Parathyroid adenoma (tissue), 2 donors: ENCODE measurements at regions not wholly inside any gene's neighbourhood (a gene's known extent, or its start where the extent isn't known, plus 50 kb on each side); places are given as distances from the start of the nearest gene placed in this dataset.

Experiments
- H2AFZ ChIP-seq: fragments of 300-600 bp; sonication (generic); one replicate; pipeline ENCODE4 v1.7.0; 2017; ENCODE audit warnings: antibody characterized with exemption, mild to moderate bottlenecking
- H3K27ac ChIP-seq: fragments of 300-600 bp; sonication (generic); one replicate; pipeline ENCODE4 v1.7.0; 2017
- H3K27me3 ChIP-seq: fragments of 300-600 bp; sonication (generic); one replicate; pipeline ENCODE4 v1.7.0; 2017; ENCODE audit warnings: low read length; ENCODE audit not compliant: control insufficient read depth, insufficient read depth
- H3K36me3 ChIP-seq: fragments of 300-600 bp; sonication (generic); one replicate; pipeline ENCODE4 v1.7.0; 2017; ENCODE audit warnings: low read length; ENCODE audit not compliant: control insufficient read depth, insufficient read depth
- H3K4me1 ChIP-seq: fragments of 300-600 bp; sonication (generic); one replicate; pipeline ENCODE4 v1.7.0; 2017; ENCODE audit warnings: control low read depth
- H3K4me2 ChIP-seq: fragments of 300-600 bp; sonication (generic); one replicate; pipeline ENCODE4 v1.7.0; 2017; ENCODE audit warnings: low read length
- H3K4me3 ChIP-seq: fragments of 300-600 bp; sonication (generic); one replicate; pipeline ENCODE4 v1.7.0; 2017; ENCODE audit warnings: low read depth, low read length
- H3K79me2 ChIP-seq: fragments of 300-600 bp; sonication (generic); one replicate; pipeline ENCODE4 v1.7.0; 2017; ENCODE audit warnings: control low read depth
- H3K9ac ChIP-seq: fragments of 300-600 bp; sonication (generic); one replicate; pipeline ENCODE4 v1.7.0; 2017; ENCODE audit warnings: mild to moderate bottlenecking
- H3K9me3 ChIP-seq: fragments of 300-600 bp; sonication (generic); one replicate; pipeline ENCODE4 v1.7.0; 2017; ENCODE audit warnings: low read length; ENCODE audit not compliant: control insufficient read depth
- TF ChIP-seq, protein P1 (sequence below): fragments of 300-600 bp; sonication (generic); IDR thresholded peaks from one replicate; pipeline ENCODE4 v1.7.0; 2017; ENCODE audit warnings: antibody characterized with exemption, mild to moderate bottlenecking
- donor health status: primary hyperparathyroidism.

DNA sequence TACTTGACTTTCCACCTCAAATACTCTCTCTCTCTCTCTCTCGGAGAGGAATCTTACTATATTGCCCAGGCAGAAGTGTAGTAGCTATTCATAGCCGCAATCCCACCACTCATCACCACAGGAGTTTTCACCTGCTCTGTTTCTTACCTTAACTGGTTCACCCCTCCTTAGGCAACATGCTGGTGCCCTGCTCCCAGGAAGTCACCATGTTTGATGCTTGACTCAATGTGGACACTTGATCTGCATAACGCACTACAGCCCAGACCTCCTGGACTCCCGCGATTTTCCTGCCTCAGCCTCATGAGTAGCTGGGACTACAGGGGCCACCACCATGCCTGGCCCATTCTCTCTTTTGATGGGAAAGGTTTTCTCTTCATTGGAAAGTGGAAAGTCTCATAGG lies 271.8 kb downstream of the FBXW7 start:
- TF ChIP-seq, protein P1, sequence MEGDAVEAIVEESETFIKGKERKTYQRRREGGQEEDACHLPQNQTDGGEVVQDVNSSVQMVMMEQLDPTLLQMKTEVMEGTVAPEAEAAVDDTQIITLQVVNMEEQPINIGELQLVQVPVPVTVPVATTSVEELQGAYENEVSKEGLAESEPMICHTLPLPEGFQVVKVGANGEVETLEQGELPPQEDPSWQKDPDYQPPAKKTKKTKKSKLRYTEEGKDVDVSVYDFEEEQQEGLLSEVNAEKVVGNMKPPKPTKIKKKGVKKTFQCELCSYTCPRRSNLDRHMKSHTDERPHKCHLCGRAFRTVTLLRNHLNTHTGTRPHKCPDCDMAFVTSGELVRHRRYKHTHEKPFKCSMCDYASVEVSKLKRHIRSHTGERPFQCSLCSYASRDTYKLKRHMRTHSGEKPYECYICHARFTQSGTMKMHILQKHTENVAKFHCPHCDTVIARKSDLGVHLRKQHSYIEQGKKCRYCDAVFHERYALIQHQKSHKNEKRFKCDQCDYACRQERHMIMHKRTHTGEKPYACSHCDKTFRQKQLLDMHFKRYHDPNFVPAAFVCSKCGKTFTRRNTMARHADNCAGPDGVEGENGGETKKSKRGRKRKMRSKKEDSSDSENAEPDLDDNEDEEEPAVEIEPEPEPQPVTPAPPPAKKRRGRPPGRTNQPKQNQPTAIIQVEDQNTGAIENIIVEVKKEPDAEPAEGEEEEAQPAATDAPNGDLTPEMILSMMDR = no peak
- Histone ChIP-seq H3K79me2 (no peaks in the 10 kb centered on the region), H2AFZ (no peak overlapping the region), H3K9ac (no peak overlapping the region), H3K27ac (no peak overlapping the region), H3K4me1 (no peaks in the 10 kb centered on the region), H3K4me3 (no peak overlapping the region), H3K9me3 (no peaks in the 10 kb centered on the region), H3K4me2 (no peak overlapping the region), H3K36me3 (no peaks in the 10 kb centered on the region), H3K27me3 (no peaks in the 10 kb centered on the region)

- Histone ChIP-seq H3K36me3 (no peaks in the 10 kb centered on the region), H3K4me3 (no peak overlapping the region), H2AFZ (no peak overlapping the region), H3K4me2 (no peak overlapping the region), H3K9me3 (no peaks in the 10 kb centered on the region), H3K79me2 (no peaks in the 10 kb centered on the region), H3K27me3 (no peaks in the 10 kb centered on the region), H3K4me1 (no peaks in the 10 kb centered on the region), H3K9ac (no peak overlapping the region), H3K27ac (no peak overlapping the region)
- TF ChIP-seq, protein P1 = no peak
These were observed 276.0 kb downstream of the FBXW7 start for GRCh38 chr4:152259866-152260265.

GRCh38 chr4:152258804-152259708 lies 276.8 kb downstream of the FBXW7 start:
- H3K27ac ChIP-seq = no peak overlapping the region
- no peaks in the 10 kb centered on the region for H3K79me2 ChIP-seq
- H3K4me2 ChIP-seq = no peak overlapping the region
- no peaks in the 10 kb centered on the region for H3K4me1 ChIP-seq
- no peak overlapping the region for H3K4me3 ChIP-seq
- H3K9me3 ChIP-seq = no peaks in the 10 kb centered on the region
- no peak overlapping the region for H3K9ac ChIP-seq
- TF ChIP-seq, protein P1 = no peak
- H3K27me3 ChIP-seq = no peaks in the 10 kb centered on the region
- no peaks in the 10 kb centered on the region for H3K36me3 ChIP-seq
- H2AFZ ChIP-seq = no peak overlapping the region

DNA sequence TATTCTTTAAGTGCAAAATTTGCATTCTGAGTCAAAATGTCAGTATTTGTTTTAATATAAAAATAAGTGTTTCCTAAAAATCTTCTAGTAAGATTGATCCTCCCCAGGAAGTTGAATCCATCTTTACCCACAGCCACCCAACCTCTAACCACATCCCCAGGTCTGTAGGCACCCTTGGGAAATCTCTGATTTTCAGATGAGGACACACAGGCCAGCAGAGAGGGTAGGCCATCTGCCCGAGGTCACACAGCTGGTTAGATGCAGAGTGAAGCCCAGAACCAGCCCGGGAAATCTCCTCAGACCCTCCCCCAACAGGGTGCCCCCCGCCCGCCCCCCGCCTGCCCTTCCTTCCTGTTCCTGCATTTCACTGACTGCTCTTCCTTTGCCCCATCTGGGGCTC lies 277.5 kb downstream of the FBXW7 start:
- TF ChIP-seq, protein P1 = no peak
- Histone ChIP-seq H3K27me3 (no peaks in the 10 kb centered on the region), H3K4me3 (no peak overlapping the region), H3K9ac (no peak overlapping the region), H3K79me2 (no peaks in the 10 kb centered on the region), H2AFZ (no peak overlapping the region), H3K27ac (no peak overlapping the region), H3K4me2 (no peak overlapping the region), H3K9me3 (no peaks in the 10 kb centered on the region), H3K36me3 (no peaks in the 10 kb centered on the region), H3K4me1 (no peaks in the 10 kb centered on the region)
